Natural killer cell (primary cell): ENCODE measurements at regions not wholly inside any gene's neighbourhood (a gene's known extent, or its start where the extent isn't known, plus 50 kb on each side); places are given as distances from the start of the nearest gene placed in this dataset.
A peak's percentile ranks its signal among the peaks of the same experiment; 100 is the strongest.

Experiments
- ATAC-seq, 3 donors: fragments of 150-1000 bp in 2 of 3; fragments of 200-7000 bp in 1 of 3; cut with Tn5 transposase; 1 replicate in 1 of 3; 2 replicates in 2 of 3; pipeline ENCODE4 v1.10.0; 2021; ENCODE audit warnings: mild to moderate bottlenecking in 2 of 3, moderate library complexity in 2 of 3
- DNase-seq, 2 donors: peaks; one replicate each; pipeline versions ENCODE4 v3.0.0 to v3.0.0-alpha.2; 2013 to 2021; ENCODE audit warnings: mixed read lengths in 1 of 2
- H3K27ac ChIP-seq: one replicate; pipeline ENCODE4 v1.5.1; 2013; ENCODE audit warnings: mild to moderate bottlenecking, low read length
- H3K27me3 ChIP-seq: one replicate; pipeline ENCODE4 v1.6.1; 2013; ENCODE audit warnings: low read length; ENCODE audit not compliant: control insufficient read depth, insufficient read depth
- H3K36me3 ChIP-seq: one replicate; pipeline ENCODE4 v1.6.1; 2013; ENCODE audit warnings: low read length; ENCODE audit not compliant: control insufficient read depth, insufficient read depth
- H3K4me1 ChIP-seq: one replicate; pipeline ENCODE4 v1.6.1; 2013; ENCODE audit warnings: low read length; ENCODE audit not compliant: control insufficient read depth, insufficient read depth
- H3K4me3 ChIP-seq: one replicate; pipeline ENCODE4 v1.5.1; 2013; ENCODE audit warnings: low read length
- H3K9me3 ChIP-seq: one replicate; pipeline ENCODE4 v1.6.1; 2013; ENCODE audit warnings: low read length; ENCODE audit not compliant: control insufficient read depth, insufficient read depth
- H3K27ac Mint-ChIP-seq, 2 donors: one replicate each; pipeline ENCODE4 v1.8.0; 2022; ENCODE audit warnings: mild to moderate bottlenecking in 2 of 2, mixed read lengths in 2 of 2, moderate library complexity in 1 of 2
- H3K27me3 Mint-ChIP-seq, 2 donors: one replicate each; pipeline ENCODE4 v1.8.0; 2022; ENCODE audit warnings: low read depth in 2 of 2, mixed read lengths in 2 of 2
- H3K36me3 Mint-ChIP-seq: one replicate; pipeline ENCODE4 v1.8.0; 2022; ENCODE audit warnings: mixed read lengths
- H3K4me1 Mint-ChIP-seq, 2 donors: one replicate each; pipeline ENCODE4 v1.8.0; 2022; ENCODE audit warnings: mixed read lengths in 2 of 2
- H3K4me3 Mint-ChIP-seq: one replicate; pipeline ENCODE4 v1.8.0; 2022; ENCODE audit warnings: mild to moderate bottlenecking, moderate library complexity, mixed read lengths
- H3K9me3 Mint-ChIP-seq, 2 donors: one replicate each; pipeline ENCODE4 v1.8.0; 2022; ENCODE audit warnings: mixed read lengths in 2 of 2
- WGBS: methylation state at CpG from one replicate; pipeline ENCODE4 v1.1.7; 2013; ENCODE audit warnings: missing lambda C conversion rate; ENCODE audit not compliant: insufficient coverage; 5-methylcytosine and 5-hydroxymethylcytosine counted together
- intact Hi-C: fragments of 100-400 bp; cut with micrococcal nuclease; formaldehyde crosslinking; loops from one replicate; pipeline ENCODE4 v1.14.2; 2022
- TF ChIP-seq, protein P1 (sequence below): fragments of 200-600 bp; IDR thresholded peaks from one replicate; pipeline ENCODE4 v1.8.0; 2022; ENCODE audit warnings: antibody characterized with exemption

DNA sequence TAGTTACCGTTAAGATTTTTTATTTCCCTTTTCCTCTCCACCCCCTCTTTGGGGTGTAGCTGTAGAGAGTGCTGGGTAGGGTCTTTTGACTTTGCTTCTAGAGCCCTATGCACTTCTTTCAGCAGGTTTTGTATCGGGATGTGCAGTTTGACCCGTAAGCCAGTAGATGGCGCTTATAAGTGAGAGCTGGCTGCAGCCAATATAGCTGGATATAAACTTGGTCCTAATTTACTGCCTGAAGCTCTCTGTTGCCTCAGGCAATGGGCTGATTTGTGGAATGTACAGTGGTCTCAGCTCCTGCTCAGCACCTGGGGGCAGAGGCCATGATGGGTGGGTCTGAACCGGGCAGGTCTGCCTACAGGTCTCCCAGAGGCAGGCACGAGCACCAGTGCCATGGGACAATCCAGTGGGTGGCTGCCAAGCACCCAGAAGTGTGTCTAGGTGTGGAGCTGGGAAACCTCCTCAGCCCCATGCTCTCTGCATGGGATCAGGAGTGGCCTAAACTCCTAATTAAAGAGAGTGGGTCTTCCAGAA, 146.5 kb downstream of the SPANXN1 start:
- TF ChIP-seq, protein P1, sequence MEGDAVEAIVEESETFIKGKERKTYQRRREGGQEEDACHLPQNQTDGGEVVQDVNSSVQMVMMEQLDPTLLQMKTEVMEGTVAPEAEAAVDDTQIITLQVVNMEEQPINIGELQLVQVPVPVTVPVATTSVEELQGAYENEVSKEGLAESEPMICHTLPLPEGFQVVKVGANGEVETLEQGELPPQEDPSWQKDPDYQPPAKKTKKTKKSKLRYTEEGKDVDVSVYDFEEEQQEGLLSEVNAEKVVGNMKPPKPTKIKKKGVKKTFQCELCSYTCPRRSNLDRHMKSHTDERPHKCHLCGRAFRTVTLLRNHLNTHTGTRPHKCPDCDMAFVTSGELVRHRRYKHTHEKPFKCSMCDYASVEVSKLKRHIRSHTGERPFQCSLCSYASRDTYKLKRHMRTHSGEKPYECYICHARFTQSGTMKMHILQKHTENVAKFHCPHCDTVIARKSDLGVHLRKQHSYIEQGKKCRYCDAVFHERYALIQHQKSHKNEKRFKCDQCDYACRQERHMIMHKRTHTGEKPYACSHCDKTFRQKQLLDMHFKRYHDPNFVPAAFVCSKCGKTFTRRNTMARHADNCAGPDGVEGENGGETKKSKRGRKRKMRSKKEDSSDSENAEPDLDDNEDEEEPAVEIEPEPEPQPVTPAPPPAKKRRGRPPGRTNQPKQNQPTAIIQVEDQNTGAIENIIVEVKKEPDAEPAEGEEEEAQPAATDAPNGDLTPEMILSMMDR, result no peak

DNA sequence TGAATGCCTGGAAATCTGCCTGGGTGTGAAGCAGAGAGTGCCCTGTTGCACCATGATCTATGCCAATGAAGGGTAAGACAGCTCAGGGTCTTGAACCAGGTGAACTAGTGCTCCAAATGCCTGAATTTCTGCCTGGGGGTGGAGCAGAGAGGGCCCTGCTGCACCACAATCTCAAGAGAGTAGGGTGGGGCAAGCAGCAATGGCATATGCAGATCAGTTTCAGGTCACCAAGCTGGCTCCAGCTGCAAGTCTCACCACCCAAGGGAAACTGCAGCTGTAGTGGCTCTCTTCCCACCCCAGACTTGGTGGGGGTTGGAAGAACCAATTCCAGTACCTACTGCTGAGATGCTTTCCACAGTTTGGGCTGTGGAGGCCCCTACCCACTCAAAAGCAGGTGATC, 147.0 kb downstream of the SPANXN1 start:
- no peaks in the 10 kb centered on the region for H3K27me3 ChIP-seq
- Mint-ChIP-seq H3K4me1 (no peaks in the 10 kb centered on the region), H3K27ac (no peak overlapping the region), H3K27me3 (no peaks in the 10 kb centered on the region), H3K36me3 (no peaks in the 10 kb centered on the region), H3K4me3 (no peak overlapping the region), H3K9me3 (peaks cover 0 to 4% of the 10 kb centered on the region in 2 donors)
- H3K36me3 ChIP-seq, result no peaks in the 10 kb centered on the region
- H3K4me1 ChIP-seq, result no peaks in the 10 kb centered on the region
- TF ChIP-seq, protein P1, result no peak
- intact Hi-C loops, result no loop called here
- H3K4me3 ChIP-seq, result no peak overlapping the region
- DNase-seq (no peak), ATAC-seq (no peak)
- peaks cover 7% of the 10 kb centered on the region for H3K9me3 ChIP-seq
- H3K27ac ChIP-seq, result no peak overlapping the region

More for the DNA sequence above, 146.5 kb downstream of the SPANXN1 start:
- Mint-ChIP-seq H3K4me3 (no peak overlapping the region), H3K9me3 (peaks cover 0 to 4% of the 10 kb centered on the region in 2 donors), H3K27ac (no peak overlapping the region), H3K4me1 (no peaks in the 10 kb centered on the region), H3K27me3 (no peaks in the 10 kb centered on the region), H3K36me3 (no peaks in the 10 kb centered on the region)
- no peaks in the 10 kb centered on the region for H3K27me3 ChIP-seq
- H3K36me3 ChIP-seq, result no peaks in the 10 kb centered on the region
- peaks cover 7% of the 10 kb centered on the region for H3K9me3 ChIP-seq
- no peak overlapping the region for H3K4me3 ChIP-seq
- H3K4me1 ChIP-seq, result no peaks in the 10 kb centered on the region
- WGBS, result 32% methylated on average over 5 of the region's 6 CpGs
- DNase-seq, result no peak
- intact Hi-C loops, result no loop called here
- no peak for ATAC-seq
- no peak overlapping the region for H3K27ac ChIP-seq

DNA sequence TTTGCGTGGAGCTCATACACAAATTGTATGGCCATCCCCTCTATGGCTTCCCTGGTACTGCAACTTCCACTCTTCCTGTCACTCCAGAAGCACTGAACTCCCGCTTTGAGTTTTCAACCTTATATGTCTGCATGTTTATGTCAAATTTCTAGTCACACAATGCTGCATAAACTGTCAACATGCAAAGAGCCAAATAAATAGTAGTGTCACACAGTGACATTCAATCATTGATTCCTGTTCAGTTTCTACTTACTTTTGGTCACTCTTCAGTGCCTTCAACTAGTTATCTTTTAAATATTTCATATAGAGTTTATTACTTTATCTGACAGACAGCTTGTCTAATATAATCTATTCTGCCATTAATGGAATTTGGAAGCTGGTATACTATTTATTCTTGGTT, 149.3 kb downstream of the SPANXN1 start:
- H3K27ac Mint-ChIP-seq, result no peak overlapping the region
- TF ChIP-seq, protein P1, result no peak
- H3K9me3 Mint-ChIP-seq, result peaks cover 0 to 3% of the 10 kb centered on the region in 2 donors
- no peak overlapping the region for H3K4me3 Mint-ChIP-seq
- Histone ChIP-seq H3K27ac (no peak overlapping the region), H3K4me1 (no peaks in the 10 kb centered on the region), H3K27me3 (no peaks in the 10 kb centered on the region), H3K36me3 (no peaks in the 10 kb centered on the region), H3K4me3 (no peak overlapping the region), H3K9me3 (peaks cover 7% of the 10 kb centered on the region)
- ATAC-seq (no peak), DNase-seq (no peak)
- H3K36me3 Mint-ChIP-seq, result no peaks in the 10 kb centered on the region
- intact Hi-C loops, result no loop called here
- H3K4me1 Mint-ChIP-seq, result no peaks in the 10 kb centered on the region
- H3K27me3 Mint-ChIP-seq, result no peaks in the 10 kb centered on the region
- WGBS, result 98% methylated on average over 2 of the region's 2 CpGs

DNA sequence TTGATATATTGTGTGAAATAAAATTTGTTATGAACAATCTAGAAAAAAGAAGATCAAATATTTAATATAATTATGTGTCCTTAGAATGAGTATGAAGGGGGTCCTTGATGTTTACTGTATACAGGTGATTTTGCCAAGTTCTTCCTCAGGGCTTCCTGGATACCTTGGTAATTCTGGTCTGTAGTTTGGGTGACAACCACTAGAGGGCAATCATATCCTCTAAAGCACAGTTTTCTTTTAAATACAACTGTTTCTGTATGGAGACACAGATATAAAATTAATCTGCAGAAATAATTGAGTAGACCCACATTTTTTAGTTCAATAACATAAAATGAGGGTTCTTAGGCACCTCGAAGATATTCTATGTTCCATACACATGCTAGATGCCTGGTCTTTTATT, 157.7 kb downstream of the SPANXN1 start:
- Histone ChIP-seq H3K4me1 (no peaks in the 10 kb centered on the region), H3K4me3 (no peak overlapping the region), H3K27ac (no peak overlapping the region), H3K27me3 (no peaks in the 10 kb centered on the region), H3K9me3 (no peaks in the 10 kb centered on the region), H3K36me3 (no peaks in the 10 kb centered on the region)
- peak in 1 of 2 donors; percentile 2 for DNase-seq
- H3K4me3 Mint-ChIP-seq, result no peak overlapping the region
- peak in 1 of 3 donors; percentile 32 for ATAC-seq
- intact Hi-C loops, result no loop called here
- no peaks in the 10 kb centered on the region for H3K27me3 Mint-ChIP-seq
- no peaks in the 10 kb centered on the region for H3K9me3 Mint-ChIP-seq
- H3K36me3 Mint-ChIP-seq, result no peaks in the 10 kb centered on the region
- H3K27ac Mint-ChIP-seq, result no peak overlapping the region
- TF ChIP-seq, protein P1, result no peak
- no CpG with 5 or more reads among the region's 1 CpG for WGBS
- no peaks in the 10 kb centered on the region for H3K4me1 Mint-ChIP-seq
